Adrenal gland (tissue), 5 donors: ENCODE measurements at regions not wholly inside any gene's neighbourhood (a gene's known extent, or its start where the extent isn't known, plus 50 kb on each side); places are given as distances from the start of the nearest gene placed in this dataset.

Source experiments
- CTCF ChIP-seq, 6 experiments: fragments of 450-650 bp in 4 of 6; fragments of 200-600 bp in 2 of 6; sonication (generic) in 1 of 6; IDR thresholded peaks; 1 replicate in 5 of 6; 2 replicates in 1 of 6; pipeline versions ENCODE4 v1.5.1 to v1.8.0; 2016 to 2021; ENCODE audit warnings: antibody characterized with exemption in 6 of 6, mild to moderate bottlenecking in 2 of 6, moderate library complexity in 1 of 6
- POLR2A ChIP-seq, 2 donors: fragments of 450-650 bp; IDR thresholded peaks; one replicate each; pipeline ENCODE4 v1.6.1; 2017; ENCODE audit warnings: antibody characterized with exemption in 2 of 2, mild to moderate bottlenecking in 2 of 2, moderate library complexity in 1 of 2
- donor health status: DM: no; HTN: no; CAD: no.

- TF ChIP-seq CTCF (IDR thresholded peaks at IDR 0.05) (no peak), POLR2A (IDR thresholded peaks at IDR 0.05) (no peak)
These were observed 268.2 kb upstream of the PRDM1 start for GRCh38 chr6:105817961-105818360.
